K562 (cell line): ENCODE measurements at regions not wholly inside any gene's neighbourhood (a gene's known extent, or its start where the extent isn't known, plus 50 kb on each side); places are given as distances from the start of the nearest gene placed in this dataset.

Experiments
- ATAC-seq: fragments of 200-7000 bp; cut with Tn5 transposase; 3 replicates; pipeline ENCODE4 v1.9.1; 2020; ENCODE audit warnings: moderate library complexity
- BruUV-seq: library from RNA; stranded (reverse); fragments of 400-500 nt; replicated peaks from 2 replicates; lab custom pipeline; 2021; lab: Mats Ljungman, UMichigan
- CTCF ChIA-PET: fragments of 300-600 bp; formaldehyde crosslinking; extraction: SDS; loops from one replicate; lab custom pipeline; 2021; ENCODE audit warnings: low intra/inter-chr PET ratio; lab: Yijun Ruan, JAX
- POLR2A ChIA-PET: fragments of 300-600, 350-650 bp; sonication (Branson Sonifier 250); formaldehyde crosslinking; extraction: SDS; loops from one replicate; lab custom pipeline; 2021; ENCODE audit warnings: antibody characterized with exemption, inconsistent platforms; lab: Yijun Ruan, JAX
- DNase-seq, 4 experiments: peaks; one replicate each; pipeline versions ENCODE4 v3.0.0 to v3.0.0-alpha.2; 2011 to 2018; ENCODE audit warnings: low spot score in 3 of 4, mixed read lengths in 3 of 4; ENCODE audit errors: extremely low read depth in 1 of 4
- FAIRE-seq: peaks from 2 replicates; lab custom pipeline; 2011; peaks lifted over from hg19 to GRCh38; lab: Jason Lieb, UNC
- H2AFZ ChIP-seq: 2 replicates; pipeline ENCODE4 v1.6.0; 2011; ENCODE audit warnings: low read depth, low read length, control low read depth, inconsistent platforms
- H3K27ac ChIP-seq: fragments of 200-600 bp; 3 replicates; pipeline ENCODE4 v1.8.0; 2011; ENCODE audit warnings: low read depth, mild to moderate bottlenecking, control low read depth, inconsistent platforms, low read length, moderate library complexity, mixed read lengths; ENCODE audit errors: extremely low read depth
- H3K27me3 ChIP-seq, 2 experiments: fragments of 300-600 bp in 1 of 2; 2 replicates in 1 of 2; 3 replicates in 1 of 2; pipeline versions ENCODE4 v1.6.0 to v1.8.0; 2011; ENCODE audit warnings: inconsistent platforms in 2 of 2, low read length in 2 of 2, mild to moderate bottlenecking in 1 of 2, mixed read lengths in 1 of 2, moderate library complexity in 1 of 2; ENCODE audit not compliant: control insufficient read depth in 2 of 2, insufficient read depth in 2 of 2
- H3K36me3 ChIP-seq: fragments of 300-600 bp; 3 replicates; pipeline ENCODE4 v1.8.0; 2011; ENCODE audit warnings: mild to moderate bottlenecking, low read length, inconsistent platforms; ENCODE audit not compliant: control insufficient read depth, insufficient read depth
- H3K4me1 ChIP-seq, 2 experiments: fragments of 200-600 bp in 1 of 2; replicated peaks in 1 of 2; 2 replicates in 1 of 2; 3 replicates in 1 of 2; pipeline versions ENCODE4 v1.5.1 to v1.8.0; 2011; ENCODE audit warnings: inconsistent platforms in 2 of 2, low read length in 2 of 2, mild to moderate bottlenecking in 1 of 2, mixed read lengths in 1 of 2, moderate library complexity in 1 of 2; ENCODE audit not compliant: control insufficient read depth in 2 of 2, insufficient read depth in 2 of 2
- H3K4me2 ChIP-seq: 2 replicates; pipeline ENCODE4 v1.6.1; 2011; ENCODE audit warnings: low read length, control low read depth, inconsistent platforms, mixed read lengths; ENCODE audit not compliant: insufficient read depth
- H3K4me3 ChIP-seq: fragments of 200-600 bp; sonication (generic), shearing (Covaris generic); 2 replicates; pipeline ENCODE4 v1.5.1; 2016; ENCODE audit warnings: control low read depth, inconsistent platforms
- H3K79me2 ChIP-seq: fragments of 200-600 bp; 3 replicates; pipeline ENCODE4 v1.8.0; 2011; ENCODE audit warnings: low read length, inconsistent platforms; ENCODE audit not compliant: control insufficient read depth, insufficient read depth
- H3K9ac ChIP-seq, 2 experiments: 2 replicates each; pipeline versions ENCODE4 v1.6.0 to v1.6.1; 2011; ENCODE audit warnings: low read depth in 2 of 2, low read length in 2 of 2, control low read depth in 1 of 2, inconsistent platforms in 1 of 2, mild to moderate bottlenecking in 1 of 2, mixed read lengths in 1 of 2; ENCODE audit not compliant: insufficient read depth in 1 of 2
- H3K9me1 ChIP-seq: one replicate; pipeline ENCODE4 v1.6.0; 2011; ENCODE audit warnings: inconsistent platforms, mild to moderate bottlenecking, low read length, moderate library complexity; ENCODE audit not compliant: control insufficient read depth, insufficient read depth
- H3K9me3 ChIP-seq: replicated peaks from 2 replicates; pipeline ENCODE4 v1.5.1; 2011; ENCODE audit warnings: low read depth, low read length, inconsistent platforms; ENCODE audit not compliant: control insufficient read depth, insufficient read depth
- H4K20me1 ChIP-seq: replicated peaks from 2 replicates; pipeline ENCODE4 v1.6.1; 2011; ENCODE audit warnings: low read length, inconsistent platforms, mixed read lengths; ENCODE audit not compliant: control insufficient read depth, insufficient read depth
- ETV5 ChIP-seq: sonication (generic); formaldehyde crosslinking; IDR thresholded peaks from 2 replicates; pipeline ENCODE4 v1.4.0; 2020; ENCODE audit warnings: low read depth, mild to moderate bottlenecking, missing genetic modification reagents
- EZH2 ChIP-seq: IDR thresholded peaks from 2 replicates; pipeline ENCODE4 v1.6.1; 2012; ENCODE audit warnings: low read depth, mild to moderate bottlenecking, inconsistent platforms, low read length, borderline replicate concordance
- FOXM1 ChIP-seq, 2 experiments: fragments of 450-650 bp in 1 of 2; sonication (generic) in 1 of 2; formaldehyde crosslinking in 1 of 2; IDR thresholded peaks; 2 replicates each; pipeline versions ENCODE4 v1.6.1 to v1.9.0; 2017 to 2022; ENCODE audit warnings: low read depth in 2 of 2, mild to moderate bottlenecking in 2 of 2, missing genetic modification reagents in 1 of 2, moderate library complexity in 1 of 2
- HEY1 ChIP-seq: fragments of 250-450 bp; sonication (Bioruptor Pico); IDR thresholded peaks from 2 replicates; pipeline ENCODE4 v1.5.0; 2020; ENCODE audit warnings: mild to moderate bottlenecking, moderate library complexity, borderline replicate concordance
- KLF6 ChIP-seq: fragments of 250-450 bp; sonication (Bioruptor Pico); IDR thresholded peaks from 2 replicates; pipeline ENCODE4 v1.4.0; 2020; ENCODE audit warnings: mild to moderate bottlenecking, moderate library complexity, borderline replicate concordance
- MYC ChIP-seq, 2 experiments: fragments of 250-450 bp in 1 of 2; sonication (Bioruptor Pico) in 1 of 2; IDR thresholded peaks; 2 replicates each; pipeline versions ENCODE4 v1.5.1 to v1.6.1; 2012 to 2021; ENCODE audit warnings: low read depth in 2 of 2, borderline replicate concordance in 1 of 2, improper control_type of control experiment in 1 of 2, low read length in 1 of 2, mild to moderate bottlenecking in 1 of 2, moderate library complexity in 1 of 2
- NONO ChIP-seq, 2 experiments: fragments of 200-400 bp in 1 of 2; fragments of 450-650 bp in 1 of 2; formaldehyde crosslinking in 1 of 2; IDR thresholded peaks; 2 replicates each; pipeline ENCODE4 v1.6.1; 2017; ENCODE audit warnings: low read depth in 2 of 2, mild to moderate bottlenecking in 2 of 2, moderate library complexity in 2 of 2, low read length in 1 of 2
- PTTG1 ChIP-seq: fragments of 450-650 bp; IDR thresholded peaks from 2 replicates; pipeline ENCODE4 v1.6.1; 2016; ENCODE audit warnings: low read depth, mild to moderate bottlenecking, missing genetic modification characterization, missing compliant biosample characterization
- RHOXF2B ChIP-seq: fragments of 250-450 bp; sonication (Bioruptor Pico); conservative IDR thresholded peaks from 2 replicates; pipeline ENCODE4 v1.5.1; 2021
- SETDB1 ChIP-seq: IDR thresholded peaks from one replicate; pipeline ENCODE4 v1.6.1; 2012; ENCODE audit warnings: low read length, control low read depth, inconsistent platforms
- SPI1 ChIP-seq: IDR thresholded peaks from 2 replicates; pipeline ENCODE4 v1.6.1; 2011; ENCODE audit warnings: low read depth, low read length, control low read depth, borderline replicate concordance
- SREBF1 ChIP-seq: fragments of 150-350 bp; IDR thresholded peaks from 2 replicates; pipeline ENCODE4 v1.6.1; 2014; ENCODE audit warnings: antibody characterized with exemption, low read depth, low read length, borderline replicate concordance
- ZNF217 ChIP-seq: sonication (generic); formaldehyde crosslinking; IDR thresholded peaks from 2 replicates; pipeline ENCODE4 v1.8.0; 2022; ENCODE audit warnings: mild to moderate bottlenecking, missing genetic modification reagents
- ZNF324 ChIP-seq: fragments of 250-450 bp; sonication (Bioruptor Pico); IDR thresholded peaks from 2 replicates; pipeline ENCODE4 v1.4.0; 2020; ENCODE audit warnings: mild to moderate bottlenecking
- ZNF75A ChIP-seq: fragments of 450-650 bp; formaldehyde crosslinking; IDR thresholded peaks from 2 replicates; pipeline ENCODE4 v1.4.0; 2020; ENCODE audit warnings: mild to moderate bottlenecking
- WGBS: fragments of 100-300 bp; shearing (Covaris generic); methylation state at CpG from one replicate; pipeline ENCODE4 v1.1.6; 2016; ENCODE audit warnings: low coverage, mixed read lengths; ENCODE audit not compliant: insufficient coverage; ENCODE audit errors: missing lambda C conversion rate; 5-methylcytosine and 5-hydroxymethylcytosine counted together
- in situ Hi-C: fragments of 300-500 bp; cut with MboI; formaldehyde crosslinking; loops from 4 replicates; pipeline ENCODE4 v1.15.0; 2018; ENCODE audit warnings: inconsistent platforms, mixed read lengths
- intact Hi-C: fragments of 100-400 bp; cut with micrococcal nuclease; formaldehyde crosslinking; loops from 2 replicates; pipeline ENCODE4 v1.14.2; 2022
- TF ChIP-seq, protein P1 (sequence below): fragments of 250-450 bp; sonication (Bioruptor Pico); IDR thresholded peaks from 2 replicates; pipeline ENCODE4 v1.5.1; 2021; ENCODE audit warnings: mild to moderate bottlenecking
- TF ChIP-seq, protein P2 (sequence below): IDR thresholded peaks from 3 replicates; pipeline ENCODE4 v1.6.1; 2011; ENCODE audit warnings: borderline replicate concordance, mild to moderate bottlenecking, moderate library complexity; ENCODE audit not compliant: insufficient read length; ENCODE audit errors: extremely low read depth
- TF ChIP-seq, protein P3 (sequence below): sonication (generic); formaldehyde crosslinking; IDR thresholded peaks from 2 replicates; pipeline ENCODE4 v1.8.1; 2023; ENCODE audit warnings: mild to moderate bottlenecking, missing genetic modification reagents

DNA sequence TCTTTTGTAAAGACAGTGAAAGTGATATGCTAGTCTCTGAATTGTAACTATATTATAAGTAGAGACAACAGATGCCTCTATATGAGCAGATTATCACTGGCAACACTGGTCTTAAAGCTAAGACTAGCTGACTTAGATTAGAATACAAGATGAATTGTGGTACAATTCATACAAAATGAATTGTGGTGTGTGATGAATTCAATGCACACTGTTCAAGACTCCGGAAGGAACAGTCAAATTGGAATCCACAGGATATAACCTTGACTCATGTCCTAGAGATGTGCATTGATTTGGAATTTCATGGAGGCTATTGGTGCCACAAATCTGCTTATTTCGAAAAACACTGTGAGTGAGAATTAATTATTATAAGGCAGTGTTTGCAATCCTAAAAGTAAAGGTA, 701.8 kb downstream of the PCDH7 start:
- Histone ChIP-seq H3K9me1 (no peaks in the 10 kb centered on the region), H3K9ac (no peak overlapping the region), H3K4me3 (no peak overlapping the region), H3K4me1 (no peaks in the 10 kb centered on the region), H4K20me1 (no peaks in the 10 kb centered on the region), H3K27me3 (no peaks in the 10 kb centered on the region), H2AFZ (no peak overlapping the region), H3K27ac (no peak overlapping the region), H3K9me3 (no peaks in the 10 kb centered on the region), H3K79me2 (no peaks in the 10 kb centered on the region), H3K36me3 (no peaks in the 10 kb centered on the region), H3K4me2 (no peak overlapping the region)
- ATAC-seq: no peak
- ChIA-PET POLR2A (no interaction called here), CTCF (no interaction called here)
- DNase-seq: no peak
- WGBS: 0% methylated on average over 2 of the region's 2 CpGs
- intact Hi-C loops (no loop called here), in situ Hi-C loops (no loop called here)
- no peak for TF ChIP-seq ZNF75A (CRISPR knock-in tag)
- TF ChIP-seq ZNF217 (CRISPR knock-in tag): no peak
- no peak for TF ChIP-seq RHOXF2B (CRISPR knock-in tag)
- TF ChIP-seq EZH2: no peak
- TF ChIP-seq, protein P1, sequence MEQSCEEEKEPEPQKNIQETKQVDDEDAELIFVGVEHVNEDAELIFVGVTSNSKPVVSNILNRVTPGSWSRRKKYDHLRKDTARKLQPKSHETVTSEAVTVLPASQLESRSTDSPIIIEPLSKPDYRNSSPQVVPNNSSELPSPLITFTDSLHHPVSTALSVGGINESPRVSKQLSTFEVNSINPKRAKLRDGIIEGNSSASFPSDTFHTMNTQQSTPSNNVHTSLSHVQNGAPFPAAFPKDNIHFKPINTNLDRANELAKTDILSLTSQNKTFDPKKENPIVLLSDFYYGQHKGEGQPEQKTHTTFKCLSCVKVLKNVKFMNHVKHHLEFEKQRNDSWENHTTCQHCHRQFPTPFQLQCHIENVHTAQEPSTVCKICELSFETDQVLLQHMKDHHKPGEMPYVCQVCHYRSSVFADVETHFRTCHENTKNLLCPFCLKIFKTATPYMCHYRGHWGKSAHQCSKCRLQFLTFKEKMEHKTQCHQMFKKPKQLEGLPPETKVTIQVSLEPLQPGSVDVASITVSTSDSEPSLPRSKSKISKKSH (CRISPR knock-in tag): no peak
- no peak for TF ChIP-seq ETV5 (CRISPR knock-in tag)
- TF ChIP-seq MYC (IDR thresholded peaks at IDR 0.05; ENCODE audit: low read depth, low read length): no peak
- TF ChIP-seq MYC (CRISPR knock-in tag; IDR thresholded peaks at IDR 0.05; ENCODE audit: borderline replicate concordance, low read depth): no peak
- no peak for TF ChIP-seq ZNF324
- TF ChIP-seq HEY1: no peak
- no peak for TF ChIP-seq SETDB1
- TF ChIP-seq PTTG1 (tag): no peak
- no peak for TF ChIP-seq SPI1
- TF ChIP-seq, protein P2, sequence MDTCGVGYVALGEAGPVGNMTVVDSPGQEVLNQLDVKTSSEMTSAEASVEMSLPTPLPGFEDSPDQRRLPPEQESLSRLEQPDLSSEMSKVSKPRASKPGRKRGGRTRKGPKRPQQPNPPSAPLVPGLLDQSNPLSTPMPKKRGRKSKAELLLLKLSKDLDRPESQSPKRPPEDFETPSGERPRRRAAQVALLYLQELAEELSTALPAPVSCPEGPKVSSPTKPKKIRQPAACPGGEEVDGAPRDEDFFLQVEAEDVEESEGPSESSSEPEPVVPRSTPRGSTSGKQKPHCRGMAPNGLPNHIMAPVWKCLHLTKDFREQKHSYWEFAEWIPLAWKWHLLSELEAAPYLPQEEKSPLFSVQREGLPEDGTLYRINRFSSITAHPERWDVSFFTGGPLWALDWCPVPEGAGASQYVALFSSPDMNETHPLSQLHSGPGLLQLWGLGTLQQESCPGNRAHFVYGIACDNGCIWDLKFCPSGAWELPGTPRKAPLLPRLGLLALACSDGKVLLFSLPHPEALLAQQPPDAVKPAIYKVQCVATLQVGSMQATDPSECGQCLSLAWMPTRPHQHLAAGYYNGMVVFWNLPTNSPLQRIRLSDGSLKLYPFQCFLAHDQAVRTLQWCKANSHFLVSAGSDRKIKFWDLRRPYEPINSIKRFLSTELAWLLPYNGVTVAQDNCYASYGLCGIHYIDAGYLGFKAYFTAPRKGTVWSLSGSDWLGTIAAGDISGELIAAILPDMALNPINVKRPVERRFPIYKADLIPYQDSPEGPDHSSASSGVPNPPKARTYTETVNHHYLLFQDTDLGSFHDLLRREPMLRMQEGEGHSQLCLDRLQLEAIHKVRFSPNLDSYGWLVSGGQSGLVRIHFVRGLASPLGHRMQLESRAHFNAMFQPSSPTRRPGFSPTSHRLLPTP: no peak
- no peak for TF ChIP-seq NONO (IDR thresholded peaks at IDR 0.05; ENCODE audit: low read depth in 2 of 2, low read length in 1 of 2)
- TF ChIP-seq FOXM1 (IDR thresholded peaks at IDR 0.05; ENCODE audit: low read depth): no peak
- no peak for TF ChIP-seq FOXM1 (CRISPR knock-in tag; IDR thresholded peaks at IDR 0.05; ENCODE audit: low read depth)
- TF ChIP-seq KLF6 (CRISPR knock-in tag): no peak
- TF ChIP-seq, protein P3, sequence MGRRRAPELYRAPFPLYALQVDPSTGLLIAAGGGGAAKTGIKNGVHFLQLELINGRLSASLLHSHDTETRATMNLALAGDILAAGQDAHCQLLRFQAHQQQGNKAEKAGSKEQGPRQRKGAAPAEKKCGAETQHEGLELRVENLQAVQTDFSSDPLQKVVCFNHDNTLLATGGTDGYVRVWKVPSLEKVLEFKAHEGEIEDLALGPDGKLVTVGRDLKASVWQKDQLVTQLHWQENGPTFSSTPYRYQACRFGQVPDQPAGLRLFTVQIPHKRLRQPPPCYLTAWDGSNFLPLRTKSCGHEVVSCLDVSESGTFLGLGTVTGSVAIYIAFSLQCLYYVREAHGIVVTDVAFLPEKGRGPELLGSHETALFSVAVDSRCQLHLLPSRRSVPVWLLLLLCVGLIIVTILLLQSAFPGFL (CRISPR knock-in tag): no peak
- no peak for TF ChIP-seq SREBF1
- no peak for FAIRE-seq
- BruUV-seq: no TSS peak
